ENCODE measurements at regions not wholly inside any gene's neighbourhood (a gene's known extent, or its start where the extent isn't known, plus 50 kb on each side); places are given as distances from the start of the nearest gene placed in this dataset.

DNA sequence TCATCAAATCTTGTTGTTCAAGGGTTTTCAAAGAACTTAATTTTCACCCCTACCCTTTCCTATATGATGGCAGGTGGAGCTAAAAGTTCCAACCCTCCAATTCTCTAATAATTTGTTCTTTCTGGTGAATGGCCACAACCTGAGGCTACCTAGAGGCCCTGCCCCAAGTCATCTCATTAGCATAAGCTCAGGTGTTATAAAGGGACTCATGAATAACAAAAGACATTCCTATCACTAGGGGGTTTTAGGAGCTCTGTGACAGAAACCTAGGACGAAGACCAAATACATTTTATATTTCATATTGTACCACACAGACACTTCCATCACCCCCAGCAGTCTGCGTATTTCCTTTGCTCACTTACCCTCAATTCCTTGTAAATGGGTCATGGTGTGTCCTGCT is 483.6 kb upstream of the EPHA6 start:
- H4K20me1 ChIP-seq (ENCODE audit: insufficient read depth, low read length), result no peaks in the 10 kb centered on the region
- no peak overlapping the region for H3K27ac ChIP-seq (ENCODE audit: low read depth, low read length)
- no peak overlapping the region for H3K4me3 ChIP-seq (ENCODE audit: insufficient read depth, low read depth, low read length)
- no peaks in the 10 kb centered on the region for H3K36me3 ChIP-seq (ENCODE audit: insufficient read depth, low read length)
- no peak for TF ChIP-seq EZH2 (IDR thresholded peaks at IDR 0.05; ENCODE audit: insufficient read depth, low read length)
- no peak for TF ChIP-seq CTCF (IDR thresholded peaks at IDR 0.05; ENCODE audit: insufficient read depth, low read depth, low read length)
- H3K4me2 ChIP-seq (ENCODE audit: low read length), result no peak overlapping the region
- H3K27me3 ChIP-seq (ENCODE audit: insufficient read depth, low read length), result no peaks in the 10 kb centered on the region
- H3K79me2 ChIP-seq (ENCODE audit: insufficient read depth, low read length), result no peaks in the 10 kb centered on the region
- Mint-ChIP-seq H3K4me3 (ENCODE audit: unreplicated experiment) (no peak overlapping the region), H3K36me3 (ENCODE audit: low read depth, unreplicated experiment) (no peaks in the 10 kb centered on the region), H3K27ac (ENCODE audit: unreplicated experiment) (no peak overlapping the region), H3K27me3 (ENCODE audit: low read depth, unreplicated experiment) (no peaks in the 10 kb centered on the region), H3K9me3 (ENCODE audit: unreplicated experiment) (no peaks in the 10 kb centered on the region), H3K4me1 (ENCODE audit: low read depth, unreplicated experiment) (no peaks in the 10 kb centered on the region)
- no peak overlapping the region for H3K9ac ChIP-seq (ENCODE audit: low read length)
- DNase-seq (ENCODE audit: low read depth) (no peak), FAIRE-seq (no peak)
- no peak overlapping the region for H2AFZ ChIP-seq (ENCODE audit: low read depth, low read length)
- no peaks in the 10 kb centered on the region for H3K4me1 ChIP-seq (ENCODE audit: insufficient read depth, low read length)
- H3K9me3 ChIP-seq (ENCODE audit: insufficient read depth, low read depth, low read length), result no peaks in the 10 kb centered on the region

DNA sequence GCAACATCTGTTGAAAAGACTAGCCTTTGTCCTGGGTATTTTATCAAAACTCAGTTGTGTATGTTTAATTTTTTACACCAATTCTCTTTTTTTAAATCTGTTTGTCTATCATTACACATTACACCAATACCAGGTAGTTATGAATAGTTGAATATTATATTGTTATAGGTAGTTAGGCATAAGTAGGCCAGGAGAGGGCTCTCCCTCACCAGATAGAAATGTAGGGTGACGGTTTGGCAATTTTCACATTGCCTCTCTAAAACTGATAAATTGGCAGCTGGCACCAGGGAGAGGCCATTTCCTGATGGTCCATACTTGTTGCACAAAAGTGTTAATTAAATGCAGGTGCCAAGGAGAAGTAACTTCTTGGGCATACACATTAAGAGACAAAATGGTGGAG is 483.1 kb upstream of the EPHA6 start:
- FAIRE-seq (no peak), DNase-seq (ENCODE audit: low read depth) (no peak)
- Histone ChIP-seq H3K27me3 (ENCODE audit: insufficient read depth, low read length) (no peaks in the 10 kb centered on the region), H3K4me1 (ENCODE audit: insufficient read depth, low read length) (no peaks in the 10 kb centered on the region), H3K4me2 (ENCODE audit: low read length) (no peak overlapping the region), H3K79me2 (ENCODE audit: insufficient read depth, low read length) (no peaks in the 10 kb centered on the region), H3K4me3 (ENCODE audit: insufficient read depth, low read depth, low read length) (no peak overlapping the region), H3K9ac (ENCODE audit: low read length) (no peak overlapping the region), H2AFZ (ENCODE audit: low read depth, low read length) (no peak overlapping the region), H3K36me3 (ENCODE audit: insufficient read depth, low read length) (no peaks in the 10 kb centered on the region), H3K27ac (ENCODE audit: low read depth, low read length) (no peak overlapping the region), H3K9me3 (ENCODE audit: insufficient read depth, low read depth, low read length) (no peaks in the 10 kb centered on the region), H4K20me1 (ENCODE audit: insufficient read depth, low read length) (no peaks in the 10 kb centered on the region)
- Mint-ChIP-seq H3K4me3 (ENCODE audit: unreplicated experiment) (no peak overlapping the region), H3K4me1 (ENCODE audit: low read depth, unreplicated experiment) (no peaks in the 10 kb centered on the region), H3K27ac (ENCODE audit: unreplicated experiment) (no peak overlapping the region), H3K36me3 (ENCODE audit: low read depth, unreplicated experiment) (no peaks in the 10 kb centered on the region), H3K9me3 (ENCODE audit: unreplicated experiment) (no peaks in the 10 kb centered on the region), H3K27me3 (ENCODE audit: low read depth, unreplicated experiment) (no peaks in the 10 kb centered on the region)
- TF ChIP-seq CTCF (IDR thresholded peaks at IDR 0.05; ENCODE audit: insufficient read depth, low read depth, low read length) (no peak), EZH2 (IDR thresholded peaks at IDR 0.05; ENCODE audit: insufficient read depth, low read length) (no peak)

- Histone ChIP-seq H3K4me1 (ENCODE audit: insufficient read depth, low read length) (no peaks in the 10 kb centered on the region), H3K27ac (ENCODE audit: low read depth, low read length) (no peak overlapping the region), H3K9me3 (ENCODE audit: insufficient read depth, low read depth, low read length) (peaks cover 2% of the 10 kb centered on the region), H4K20me1 (ENCODE audit: insufficient read depth, low read length) (no peaks in the 10 kb centered on the region), H3K36me3 (ENCODE audit: insufficient read depth, low read length) (no peaks in the 10 kb centered on the region), H3K27me3 (ENCODE audit: insufficient read depth, low read length) (no peaks in the 10 kb centered on the region), H3K4me2 (ENCODE audit: low read length) (no peak overlapping the region), H3K4me3 (ENCODE audit: insufficient read depth, low read depth, low read length) (no peak overlapping the region), H3K9ac (ENCODE audit: low read length) (no peak overlapping the region), H2AFZ (ENCODE audit: low read depth, low read length) (no peak overlapping the region), H3K79me2 (ENCODE audit: insufficient read depth, low read length) (no peaks in the 10 kb centered on the region)
- no peaks in the 10 kb centered on the region for H3K36me3 Mint-ChIP-seq (ENCODE audit: low read depth, unreplicated experiment)
- DNase-seq (ENCODE audit: low read depth), result no peak
- no peaks in the 10 kb centered on the region for H3K27me3 Mint-ChIP-seq (ENCODE audit: low read depth, unreplicated experiment)
- TF ChIP-seq EZH2 (IDR thresholded peaks at IDR 0.05; ENCODE audit: insufficient read depth, low read length), result no peak
- TF ChIP-seq CTCF (IDR thresholded peaks at IDR 0.05; ENCODE audit: insufficient read depth, low read depth, low read length), result no peak
- no peak overlapping the region for H3K4me3 Mint-ChIP-seq (ENCODE audit: unreplicated experiment)
- peaks cover 1% of the 10 kb centered on the region for H3K9me3 Mint-ChIP-seq (ENCODE audit: unreplicated experiment)
- no peaks in the 10 kb centered on the region for H3K4me1 Mint-ChIP-seq (ENCODE audit: low read depth, unreplicated experiment)
- H3K27ac Mint-ChIP-seq (ENCODE audit: unreplicated experiment), result no peak overlapping the region
- no peak for FAIRE-seq
Measured at GRCh38 chr3:96334779-96335178, 479.6 kb upstream of the EPHA6 start.

All from astrocyte (in vitro differentiated cells and primary cell).